HG02870 (cell line): ENCODE measurements at regions not wholly inside any gene's neighbourhood (a gene's known extent, or its start where the extent isn't known, plus 50 kb on each side); places are given as distances from the start of the nearest gene placed in this dataset.

Experiments used
- ATAC-seq: cut with Tn5 transposase; IDR thresholded peaks from one replicate; pipeline ENCODE4 v1.9.1; 2021; ENCODE audit warnings: mild to moderate bottlenecking, moderate library complexity; ENCODE audit not compliant: unreplicated experiment

- ATAC-seq, result no peak
Observed at GRCh38 chr7:12783421-12784095, 96.1 kb downstream of the ARL4A start.

GRCh38 chr7:12785473-12785872, 98.0 kb downstream of the ARL4A start:
- no peak for ATAC-seq

- ATAC-seq, result no peak
Observed at GRCh38 chr7:12786494-12786893, 99.1 kb downstream of the ARL4A start.

- ATAC-seq, result no peak
Observed at GRCh38 chr7:12788171-12788570, 100.7 kb downstream of the ARL4A start.

GRCh38 chr7:12788591-12788990, 101.2 kb downstream of the ARL4A start:
- ATAC-seq, result no peak

GRCh38 chr7:12794722-12795302, 107.4 kb downstream of the ARL4A start:
- no peak for ATAC-seq

GRCh38 chr7:12796397-12797127, 109.1 kb downstream of the ARL4A start:
- no peak for ATAC-seq

- no peak for ATAC-seq
Observed at GRCh38 chr7:12800486-12800885, 113.1 kb downstream of the ARL4A start.

- ATAC-seq, result no peak
Observed at GRCh38 chr7:12801107-12801506, 113.7 kb downstream of the ARL4A start.

- no peak for ATAC-seq
Observed at GRCh38 chr7:12802070-12802469, 114.6 kb downstream of the ARL4A start.

- ATAC-seq, result no peak
Observed at GRCh38 chr7:12803542-12803941, 116.1 kb downstream of the ARL4A start.

GRCh38 chr7:12805518-12805928, 118.1 kb downstream of the ARL4A start:
- no peak for ATAC-seq

- ATAC-seq, result no peak
Observed at GRCh38 chr7:12805957-12806356, 118.5 kb downstream of the ARL4A start.

- ATAC-seq, result no peak
Observed at GRCh38 chr7:12809476-12809875, 122.0 kb downstream of the ARL4A start.

GRCh38 chr7:12812111-12812510, 124.7 kb downstream of the ARL4A start:
- ATAC-seq, result no peak

- no peak for ATAC-seq
Observed at GRCh38 chr7:12814107-12814506, 126.7 kb downstream of the ARL4A start.

GRCh38 chr7:12814828-12815227, 127.4 kb downstream of the ARL4A start:
- ATAC-seq, result no peak

- no peak for ATAC-seq
Observed at GRCh38 chr7:12815426-12815825, 128.0 kb downstream of the ARL4A start.

- no peak for ATAC-seq
Observed at GRCh38 chr7:12815871-12816270, 128.4 kb downstream of the ARL4A start.

GRCh38 chr7:12820777-12821176, 133.3 kb downstream of the ARL4A start:
- no peak for ATAC-seq

- ATAC-seq, result no peak
Observed at GRCh38 chr7:12821746-12822145, 134.3 kb downstream of the ARL4A start.

GRCh38 chr7:12826079-12826478, 138.6 kb downstream of the ARL4A start:
- ATAC-seq, result no peak
